Heart left ventricle (tissue), 13 donors: ENCODE measurements at regions not wholly inside any gene's neighbourhood (a gene's known extent, or its start where the extent isn't known, plus 50 kb on each side); places are given as distances from the start of the nearest gene placed in this dataset.

Source experiments
- POLR2A ChIP-seq, 2 donors: fragments of 450-650 bp; IDR thresholded peaks; one replicate each; pipeline ENCODE4 v1.6.1; 2017; ENCODE audit warnings: antibody characterized with exemption in 2 of 2, mild to moderate bottlenecking in 2 of 2, moderate library complexity in 2 of 2
- TF ChIP-seq, protein P1 (sequence below), 12 donors: fragments of 200-600 bp; sonication (generic) in 4 of 12; IDR thresholded peaks; one replicate each; pipeline versions ENCODE4 v1.5.0 to v1.8.0; 2018 to 2022; ENCODE audit warnings: antibody characterized with exemption in 12 of 12, mild to moderate bottlenecking in 5 of 12
- donor health status: ischemic (EF 13 %, LVEDD 7.1; RV severe dilation, severe dysfunction).
- donor health status: DM: no; HTN: yes; CAD: no.
- donor health status: DM: no; HTN: no; CAD: no.
- donor health status: ischemic (EF 25% LVEDD 6.9; RV normal size, moderate dysfunction).
- donor health status: ischemic (EF 25% LVEDD 5.7; RV mildly dilated, moderate dysfunction).
- donor health status: ischemic (EF 35%, LVEDD 5.7; RV mildly dilated, moderate dysfunction).
- donor health status: nonischemic (EF 11% LVEDD 7.7; RV severe dilation, severe dysfunction).
- donor health status: DM: yes; HTN: yes; CAD: no.
- donor health status: PGD.
- donor health status: ischemic (EF 29% LVEDD 5.4; RV normal size, mild dysfunction).
- donor health status: nonischemic (EF 23%, LVEDD 6.1; RV moderate dilation, normal function).

DNA sequence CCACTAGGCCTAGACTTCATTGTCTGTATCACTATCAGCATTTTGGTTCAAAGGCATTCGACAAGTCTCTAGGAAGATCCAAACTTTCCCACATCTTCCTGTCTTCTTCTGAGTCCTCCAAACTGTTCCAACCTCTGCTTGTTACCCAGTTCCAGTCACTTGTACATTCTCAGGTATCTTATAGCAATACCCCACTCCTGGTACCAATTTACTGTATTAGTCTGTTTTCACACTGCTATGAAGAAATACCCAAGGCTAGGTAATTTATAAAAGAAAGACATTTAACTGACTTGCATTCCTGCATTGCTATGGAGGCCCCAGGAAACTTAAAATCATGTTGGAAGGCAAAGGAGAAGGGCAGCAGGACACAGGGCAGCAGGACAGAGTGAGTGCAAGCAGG, 293.9 kb downstream of the ARAP2 start:
- TF ChIP-seq, protein P1, sequence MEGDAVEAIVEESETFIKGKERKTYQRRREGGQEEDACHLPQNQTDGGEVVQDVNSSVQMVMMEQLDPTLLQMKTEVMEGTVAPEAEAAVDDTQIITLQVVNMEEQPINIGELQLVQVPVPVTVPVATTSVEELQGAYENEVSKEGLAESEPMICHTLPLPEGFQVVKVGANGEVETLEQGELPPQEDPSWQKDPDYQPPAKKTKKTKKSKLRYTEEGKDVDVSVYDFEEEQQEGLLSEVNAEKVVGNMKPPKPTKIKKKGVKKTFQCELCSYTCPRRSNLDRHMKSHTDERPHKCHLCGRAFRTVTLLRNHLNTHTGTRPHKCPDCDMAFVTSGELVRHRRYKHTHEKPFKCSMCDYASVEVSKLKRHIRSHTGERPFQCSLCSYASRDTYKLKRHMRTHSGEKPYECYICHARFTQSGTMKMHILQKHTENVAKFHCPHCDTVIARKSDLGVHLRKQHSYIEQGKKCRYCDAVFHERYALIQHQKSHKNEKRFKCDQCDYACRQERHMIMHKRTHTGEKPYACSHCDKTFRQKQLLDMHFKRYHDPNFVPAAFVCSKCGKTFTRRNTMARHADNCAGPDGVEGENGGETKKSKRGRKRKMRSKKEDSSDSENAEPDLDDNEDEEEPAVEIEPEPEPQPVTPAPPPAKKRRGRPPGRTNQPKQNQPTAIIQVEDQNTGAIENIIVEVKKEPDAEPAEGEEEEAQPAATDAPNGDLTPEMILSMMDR (IDR thresholded peaks at IDR 0.05), result no peak
- TF ChIP-seq POLR2A (IDR thresholded peaks at IDR 0.05), result no peak
